ENCODE measurements at regions not wholly inside any gene's neighbourhood (a gene's known extent, or its start where the extent isn't known, plus 50 kb on each side); places are given as distances from the start of the nearest gene placed in this dataset.
"Not testable (repeated sequence)": the region's sequence is repeated elsewhere in the genome, so short reads cannot be mapped to it uniquely, and the experiment has no call there.

DNA sequence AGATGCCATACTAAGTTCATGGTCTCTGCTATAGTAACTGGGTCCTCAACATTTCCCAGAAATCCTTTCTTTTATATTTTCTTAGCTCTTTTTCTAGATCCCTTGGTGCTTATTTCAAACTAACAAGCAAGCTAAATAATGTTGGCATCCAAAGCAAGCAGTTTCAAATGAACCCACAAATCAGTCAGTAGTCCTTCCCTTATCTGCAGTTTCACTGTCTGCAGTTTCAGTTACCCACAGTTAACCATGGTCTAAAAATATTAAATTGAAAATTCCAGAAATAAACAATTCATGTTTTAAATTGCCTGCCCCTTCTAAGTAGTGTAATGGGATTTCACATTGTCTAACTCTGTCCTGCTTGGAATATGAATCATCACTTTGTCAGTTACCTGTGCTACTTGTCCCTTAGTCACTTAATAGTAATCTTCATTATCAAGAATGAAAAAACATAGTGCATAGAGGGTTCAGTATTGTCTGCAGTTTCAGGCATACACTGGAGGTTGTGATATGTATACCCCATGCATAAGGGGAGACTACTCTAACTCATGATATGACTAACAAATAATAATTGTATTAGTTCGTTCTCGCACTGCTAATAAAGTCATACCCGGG lies 633.7 kb downstream of the MECOM start:
- no peak for DNase-seq (ENCODE audit: low read depth)

DNA sequence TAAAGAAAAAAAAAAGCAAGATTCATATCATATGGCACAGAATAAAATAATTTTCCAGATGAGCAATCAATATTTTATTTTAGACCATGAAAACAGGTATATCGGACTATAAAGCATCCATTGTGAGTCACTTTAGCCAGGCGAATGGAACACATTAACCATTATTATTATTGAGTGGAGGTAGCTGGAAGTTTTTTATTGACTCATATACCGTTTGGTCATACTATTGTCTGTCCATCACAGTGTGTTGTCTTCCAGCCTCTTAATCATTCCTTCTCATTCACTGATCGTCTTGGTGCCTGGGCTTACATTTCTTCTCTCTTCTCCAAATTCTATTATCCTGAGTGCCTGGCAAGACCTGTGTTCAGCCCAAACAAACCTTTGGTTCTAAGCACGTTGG lies 634.8 kb downstream of the MECOM start:
- no peak for DNase-seq (ENCODE audit: low read depth)

DNA sequence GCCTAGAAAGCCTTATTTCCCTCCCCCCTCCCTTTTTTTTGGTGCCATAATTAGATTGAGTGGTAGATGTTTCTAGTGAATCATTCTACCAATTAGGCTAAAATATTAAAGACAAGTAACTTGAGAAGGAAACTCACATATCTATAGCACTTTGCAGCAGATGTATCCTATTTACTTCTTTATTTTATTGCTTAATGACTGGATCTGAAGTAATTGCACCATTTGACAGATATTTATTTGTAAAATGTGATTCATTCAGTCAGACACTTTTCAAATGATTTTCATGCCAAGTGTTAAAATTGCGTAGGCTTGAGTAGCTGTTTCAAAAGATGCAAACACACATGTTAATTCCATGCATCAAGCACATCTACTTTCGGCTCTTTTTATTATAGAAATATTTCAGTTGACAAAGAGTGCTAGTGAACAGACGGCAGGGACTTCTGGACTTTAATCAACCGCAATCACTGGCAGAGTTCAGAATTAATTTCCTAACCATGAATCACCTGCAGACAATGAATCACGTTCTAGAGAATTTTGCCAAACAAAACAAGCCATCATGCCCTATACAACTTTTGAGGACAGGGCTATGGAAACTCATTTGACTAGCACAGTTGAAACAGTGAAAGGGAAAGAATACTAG lies 636.8 kb downstream of the MECOM start:
- no peak for DNase-seq (ENCODE audit: low read depth)

DNA sequence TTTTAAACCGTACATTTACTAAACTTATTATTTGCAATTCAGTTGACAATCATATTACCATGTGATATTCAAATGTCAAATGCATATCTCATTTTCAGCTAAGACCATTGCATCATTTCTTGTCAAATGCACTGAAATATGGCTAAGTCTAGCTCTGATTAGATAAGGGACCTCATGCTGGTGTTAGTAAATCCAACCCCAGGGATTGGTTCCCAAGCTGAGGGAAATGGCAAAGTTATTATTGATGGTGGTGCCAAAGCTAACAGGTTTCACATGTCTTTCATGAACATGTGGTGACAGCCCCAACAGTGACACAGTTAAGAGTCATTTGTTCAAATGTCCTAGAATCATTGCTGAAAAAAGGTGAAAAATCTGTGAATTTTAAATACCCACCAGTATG lies 641.1 kb downstream of the MECOM start:
- no peak for DNase-seq (ENCODE audit: low read depth)

DNA sequence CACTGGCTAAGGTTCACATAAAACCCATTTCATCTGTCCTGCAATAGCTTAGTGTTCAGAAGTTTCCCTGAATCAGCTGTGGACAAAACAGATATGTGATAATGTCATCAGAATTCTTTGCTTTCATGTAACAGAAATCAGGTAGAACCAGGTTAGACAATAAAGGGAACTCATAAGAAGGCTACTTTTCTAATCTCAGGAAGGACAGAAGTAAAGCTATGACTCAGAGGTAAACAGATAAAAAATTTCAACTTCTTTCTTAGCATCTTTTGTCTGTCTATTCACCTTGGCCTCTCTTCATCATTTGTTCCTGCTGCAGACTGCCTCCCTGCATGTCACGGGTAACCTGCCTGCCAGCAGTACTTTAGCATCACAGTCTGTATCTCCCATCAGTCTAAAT lies 643.1 kb downstream of the MECOM start:
- no peak for DNase-seq (ENCODE audit: low read depth)

DNA sequence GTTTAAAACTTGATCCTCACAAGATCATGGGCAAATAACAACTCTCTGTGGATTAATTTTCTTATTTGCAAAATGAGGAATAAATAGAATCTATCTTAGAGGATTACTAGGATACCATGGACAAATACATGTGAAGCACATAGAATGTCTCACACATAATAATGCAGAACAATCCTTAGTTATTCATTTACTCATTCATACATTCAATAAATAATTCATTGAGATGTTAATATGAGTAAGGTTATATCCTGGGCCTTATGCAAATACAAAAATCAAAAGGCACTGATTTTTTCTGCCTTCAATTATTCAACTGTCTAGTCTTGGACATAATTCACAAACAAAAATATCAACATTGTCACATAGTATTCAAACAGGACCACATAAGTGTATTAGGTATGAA lies 654.1 kb downstream of the MECOM start:
- DNase-seq (ENCODE audit: low read depth), result no peak

DNA sequence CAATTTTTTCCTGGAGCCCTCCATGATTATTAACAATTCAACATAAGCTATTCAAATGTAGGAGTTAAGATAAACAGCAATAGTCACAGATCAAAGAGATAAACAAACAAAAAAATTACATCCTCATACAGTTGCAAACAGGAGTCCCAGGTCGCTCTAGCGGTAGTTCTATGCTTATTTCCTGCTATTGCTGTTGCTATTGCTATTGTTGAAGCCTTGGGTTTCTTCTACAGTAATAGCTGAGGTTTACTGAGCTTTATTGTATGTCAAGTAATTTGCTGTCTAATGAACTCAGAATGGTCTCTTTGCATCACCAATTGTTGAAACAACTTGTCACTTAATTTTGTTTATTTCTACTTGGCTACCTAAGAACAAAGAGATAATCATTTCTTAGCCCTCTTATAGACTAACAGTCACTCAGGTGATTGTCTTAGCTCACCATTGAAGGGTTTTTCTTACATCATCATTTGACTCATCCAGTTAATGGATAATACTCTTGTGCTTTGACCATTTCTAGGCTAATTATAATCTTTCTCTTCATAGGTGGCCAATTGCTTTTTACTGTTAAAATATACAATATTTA lies 654.6 kb downstream of the MECOM start:
- DNase-seq (ENCODE audit: low read depth), result no peak

DNA sequence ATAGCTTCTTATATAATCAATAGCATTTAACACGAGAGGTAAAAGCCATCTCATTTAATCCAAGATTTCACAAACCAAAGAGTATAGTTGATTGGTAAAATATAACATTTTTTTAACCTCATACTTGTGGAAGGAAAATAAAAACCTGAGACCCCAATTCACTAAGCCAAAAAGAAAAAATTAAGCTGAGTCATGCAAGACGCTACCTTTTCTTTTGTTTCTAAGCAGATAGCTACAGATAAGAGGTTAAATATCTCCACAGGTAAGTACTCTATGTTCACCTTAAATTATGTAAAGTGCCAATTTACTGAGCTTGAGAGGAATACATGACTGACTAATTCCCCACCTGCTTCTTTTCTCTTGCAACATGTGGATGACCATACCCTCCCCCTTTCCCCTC lies 656.4 kb downstream of the MECOM start:
- no peak for DNase-seq (ENCODE audit: low read depth)

DNA sequence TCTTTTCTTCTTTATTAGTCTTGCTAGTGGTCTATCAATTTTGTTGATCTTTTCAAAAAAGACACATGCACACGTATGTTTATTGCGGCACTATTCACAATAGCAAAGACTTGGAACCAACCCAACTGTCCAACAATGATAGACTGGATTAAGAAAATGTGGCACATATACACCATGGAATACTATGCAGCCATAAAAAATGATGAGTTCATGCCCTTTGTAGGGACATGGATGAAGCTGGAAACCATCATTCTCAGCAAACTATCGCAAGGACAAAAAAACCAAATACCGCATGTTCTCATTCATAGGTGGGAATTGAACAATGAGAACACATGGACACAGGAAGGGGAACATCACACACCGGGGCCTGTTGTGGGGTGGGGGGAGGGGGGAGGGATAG lies 657.1 kb downstream of the MECOM start:
- not testable (repeated sequence) for DNase-seq (ENCODE audit: low read depth)

DNA sequence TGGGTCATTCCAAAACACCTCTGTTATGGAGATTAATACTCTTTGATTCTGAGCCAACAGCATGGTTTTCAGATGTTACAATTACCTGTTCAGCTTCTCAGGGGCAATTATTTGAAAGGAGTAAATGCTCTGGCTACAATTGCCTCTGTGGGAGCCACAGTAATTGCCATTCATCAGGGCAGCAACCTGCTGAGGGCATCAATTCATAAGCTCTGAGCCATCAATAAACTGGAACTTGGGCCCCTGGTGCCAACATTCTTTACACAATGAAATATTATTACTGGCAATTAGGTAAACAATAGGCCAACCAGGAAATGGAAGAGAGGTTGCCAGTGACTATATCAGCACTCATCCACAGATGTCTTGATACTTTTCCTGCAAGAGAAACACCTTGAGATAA lies 660.8 kb downstream of the MECOM start:
- DNase-seq (ENCODE audit: low read depth), result no peak

DNA sequence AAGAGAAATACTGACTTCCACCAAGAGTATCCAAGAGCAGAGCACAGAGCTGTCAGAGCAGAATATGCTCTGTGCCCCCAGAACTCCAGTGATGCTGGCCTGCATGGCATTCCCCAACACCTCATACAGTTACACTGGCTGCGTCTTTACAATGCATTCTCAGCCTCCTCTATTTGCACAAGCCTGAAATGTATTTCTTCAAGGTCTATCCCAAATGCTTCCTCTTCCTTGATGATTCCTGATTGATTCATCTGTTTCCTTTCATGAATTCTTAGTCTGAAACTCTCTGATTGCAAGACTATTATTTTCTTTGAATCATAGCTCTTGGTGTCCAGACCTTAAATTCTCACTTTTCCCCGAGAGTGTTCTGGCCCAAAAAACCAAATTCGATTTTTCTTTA lies 664.7 kb downstream of the MECOM start:
- no peak for DNase-seq (ENCODE audit: low read depth)

DNA sequence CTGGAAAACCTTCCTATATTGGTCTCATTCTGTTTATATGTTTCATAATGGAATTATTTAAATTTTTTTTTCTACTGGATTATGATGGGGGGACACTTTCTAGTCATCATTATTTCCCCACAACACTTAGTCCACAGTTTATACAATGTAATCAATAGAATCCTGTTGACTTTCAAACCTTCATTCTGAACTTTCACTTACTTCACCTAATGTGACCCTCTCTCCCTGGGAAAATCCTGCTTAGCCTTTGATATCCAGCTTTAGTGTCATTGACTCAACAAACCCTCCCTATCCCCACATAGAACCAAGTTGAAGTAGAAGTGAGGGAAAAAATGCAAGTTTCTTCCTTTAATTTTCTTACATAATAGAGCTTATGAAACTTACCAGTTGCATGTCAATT lies 666.0 kb downstream of the MECOM start:
- no peak for DNase-seq (ENCODE audit: low read depth)

DNA sequence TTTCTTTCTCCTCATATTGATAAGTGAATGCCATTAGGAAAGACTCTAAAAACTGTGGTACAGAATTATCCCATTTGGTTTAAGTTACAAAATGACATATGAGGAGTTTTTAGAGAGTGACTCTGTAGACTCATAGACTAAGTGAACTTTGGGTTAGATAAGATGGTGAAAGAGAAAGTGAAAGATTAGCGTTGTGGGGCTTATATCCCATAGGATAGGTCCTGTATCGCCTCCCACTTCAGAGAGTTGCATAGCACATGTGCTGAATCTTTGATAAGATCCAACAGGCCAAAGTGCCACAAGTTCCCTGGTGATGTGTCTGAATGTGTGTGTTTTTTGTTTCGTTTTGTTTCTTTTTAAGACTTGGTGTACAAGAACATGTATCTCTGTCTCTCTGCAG lies 666.9 kb downstream of the MECOM start:
- DNase-seq (ENCODE audit: low read depth), result no peak

DNA sequence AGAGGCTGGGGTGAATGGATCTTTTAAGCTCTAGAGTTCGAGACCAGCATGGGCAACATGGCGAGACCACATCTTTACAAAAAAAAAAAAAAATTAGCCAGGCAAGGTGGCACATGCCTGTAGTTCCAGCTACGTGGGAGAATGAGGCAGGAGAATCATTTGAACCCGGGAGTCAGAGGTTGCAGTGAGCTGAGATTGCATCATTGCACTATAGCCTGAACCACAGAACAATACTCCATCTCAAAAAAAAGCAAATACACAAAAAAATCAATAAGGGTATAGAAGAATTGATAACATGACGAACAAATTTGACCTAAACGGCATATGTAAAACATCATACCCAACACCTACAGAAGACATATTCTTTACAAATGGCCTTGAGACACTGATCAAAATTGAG lies 668.4 kb downstream of the MECOM start:
- DNase-seq (ENCODE audit: low read depth), result no peak

DNA sequence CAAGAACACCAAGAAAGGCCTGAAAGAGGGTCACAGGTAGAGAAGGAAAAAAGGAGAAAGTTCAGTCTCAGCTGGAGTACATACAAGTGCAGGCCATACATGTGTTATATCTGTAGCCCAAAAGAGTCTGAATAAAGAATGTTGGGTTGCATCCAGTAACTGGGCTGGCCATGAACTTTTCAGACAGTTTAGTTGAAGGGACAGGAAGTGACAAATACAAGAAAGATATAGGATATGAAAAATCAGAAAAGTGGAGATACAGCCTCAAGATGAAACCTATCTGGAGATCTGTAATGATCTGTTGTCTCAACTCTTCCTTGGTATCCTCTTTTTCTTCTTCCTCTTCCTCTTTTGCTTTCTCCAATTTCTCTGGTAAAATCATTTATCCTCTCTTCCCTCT lies 671.7 kb downstream of the MECOM start:
- no peak for DNase-seq (ENCODE audit: low read depth)

DNA sequence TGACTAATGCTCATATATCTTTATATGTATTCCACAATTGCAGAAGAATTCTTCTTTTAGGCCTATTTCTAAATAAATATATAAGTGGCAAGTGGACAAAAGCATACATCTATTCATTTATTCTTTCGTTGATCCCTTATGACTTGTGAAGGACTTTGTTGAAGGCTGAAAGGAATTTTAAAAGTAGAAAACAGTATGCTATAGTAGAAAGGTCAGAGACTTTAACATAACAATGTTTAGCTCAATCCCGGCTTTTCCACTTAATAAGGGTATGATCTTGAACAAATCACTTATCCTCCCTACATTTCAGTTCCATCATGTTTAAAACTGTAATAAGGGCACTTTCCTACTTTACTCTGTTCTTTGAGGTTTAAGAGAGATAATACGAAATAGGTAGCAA lies 672.9 kb downstream of the MECOM start:
- no peak for DNase-seq (ENCODE audit: low read depth)

DNA sequence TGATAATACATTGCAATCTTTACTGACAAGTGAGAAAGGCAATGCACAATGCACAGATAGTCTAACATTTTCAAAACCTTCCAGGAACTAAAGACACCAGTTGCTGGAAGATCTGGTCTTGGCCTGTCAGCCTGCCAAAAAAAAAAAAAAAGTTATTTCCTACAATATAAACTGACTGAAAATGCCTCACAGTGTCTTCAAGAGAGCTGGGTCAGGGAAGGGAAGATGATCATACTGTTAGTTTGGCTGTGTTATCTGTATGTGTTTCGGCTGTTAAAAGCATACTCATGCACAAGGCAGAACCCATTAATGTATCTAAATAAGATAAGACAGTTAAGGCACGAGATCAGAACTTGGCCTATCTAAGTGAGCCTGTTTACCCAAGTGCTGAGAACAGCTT lies 673.4 kb downstream of the MECOM start:
- no peak for DNase-seq (ENCODE audit: low read depth)

DNA sequence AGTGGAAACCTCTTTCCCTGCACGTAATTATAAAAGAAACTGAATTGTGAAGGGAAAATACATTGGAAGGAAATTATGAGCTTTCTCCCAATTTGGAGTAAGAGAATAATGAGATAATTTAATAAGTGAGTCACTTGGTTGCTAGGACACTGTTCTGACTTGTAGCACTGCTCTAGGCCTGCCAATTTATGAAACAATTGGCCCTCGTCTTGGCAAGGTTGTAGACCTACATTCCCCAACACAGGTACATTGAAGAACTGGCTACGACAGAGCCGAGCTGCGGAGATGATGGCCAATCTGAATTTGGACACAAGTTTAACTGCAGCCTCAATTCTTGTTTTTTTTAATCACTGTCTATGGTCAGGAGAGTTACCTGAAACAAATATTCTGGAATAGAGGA lies 674.1 kb downstream of the MECOM start:
- DNase-seq (ENCODE audit: low read depth), result no peak

DNA sequence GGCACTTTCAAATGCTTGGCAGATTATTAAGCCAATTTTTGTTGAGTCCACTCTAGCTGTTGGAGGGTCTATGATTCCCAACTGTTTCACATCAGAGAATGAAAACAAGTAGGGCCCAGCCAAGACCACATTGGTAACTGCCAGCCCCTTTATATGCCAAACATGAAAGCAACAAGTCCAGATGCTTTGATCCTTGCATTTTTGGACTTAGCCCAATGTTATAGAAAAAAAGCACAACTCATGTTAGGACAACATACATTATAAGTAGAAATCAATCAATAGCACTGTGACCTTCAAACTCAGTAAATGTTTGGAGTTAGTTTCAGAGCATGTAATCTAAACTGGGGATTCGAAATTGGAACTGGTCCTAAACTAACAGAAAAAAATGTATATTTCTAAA lies 674.7 kb downstream of the MECOM start:
- DNase-seq (ENCODE audit: low read depth), result no peak

DNA sequence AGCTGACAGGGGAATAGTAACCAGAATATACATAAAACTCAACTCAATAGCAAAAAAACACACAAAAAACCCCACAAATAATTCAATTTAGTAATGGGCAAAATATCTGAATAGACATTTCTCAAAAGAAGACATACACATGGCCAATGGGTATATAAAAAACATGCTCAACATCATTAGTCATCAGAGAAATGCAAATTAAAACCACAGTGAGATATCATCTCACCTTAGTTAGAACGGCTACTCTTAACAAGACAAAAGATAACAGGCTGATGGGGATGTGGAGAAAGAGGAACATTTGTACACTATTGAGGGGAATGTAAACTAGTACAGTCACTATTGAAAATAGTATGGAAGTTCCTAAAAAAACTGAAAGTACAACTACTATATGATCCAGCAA lies 678.6 kb downstream of the MECOM start:
- DNase-seq (ENCODE audit: low read depth), result no peak

DNA sequence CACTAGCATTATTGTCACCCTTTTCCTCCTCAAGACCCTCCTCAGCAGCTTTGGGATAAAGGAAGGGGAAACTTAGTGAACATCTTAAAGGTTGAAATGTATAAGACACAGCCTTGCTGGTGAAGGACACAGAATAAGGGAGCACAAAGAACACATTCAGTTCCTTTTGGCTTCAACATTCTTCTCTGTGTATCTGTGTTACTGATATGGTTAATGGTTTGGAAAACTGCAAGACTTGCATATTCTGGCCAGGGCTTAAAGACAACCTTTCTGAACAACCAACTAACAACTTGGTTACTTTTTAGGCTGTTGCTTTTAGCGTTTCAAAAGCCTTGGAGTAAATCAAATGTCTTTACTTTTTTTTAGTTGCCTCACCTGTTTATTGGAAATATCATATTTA lies 680.5 kb downstream of the MECOM start:
- no peak for DNase-seq (ENCODE audit: low read depth)

DNA sequence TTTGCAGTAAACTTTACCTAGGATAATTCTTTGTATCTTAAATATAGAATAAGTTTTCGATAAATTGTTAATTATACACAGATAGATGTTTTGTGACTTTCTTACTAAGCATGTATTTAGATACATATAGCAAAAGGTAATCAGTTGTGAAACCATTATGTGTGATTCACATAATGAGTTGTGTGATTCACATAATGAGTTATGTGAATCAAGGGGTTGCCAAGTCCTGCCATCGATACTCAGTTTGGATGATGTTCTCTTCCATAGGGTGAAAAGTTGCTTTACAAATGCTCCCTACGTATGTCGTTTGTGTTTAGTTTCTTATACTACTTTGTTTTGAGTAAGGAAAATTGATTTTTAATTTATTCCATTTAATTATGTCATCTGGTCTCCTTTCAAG lies 682.1 kb downstream of the MECOM start:
- no peak for DNase-seq (ENCODE audit: low read depth)

DNA sequence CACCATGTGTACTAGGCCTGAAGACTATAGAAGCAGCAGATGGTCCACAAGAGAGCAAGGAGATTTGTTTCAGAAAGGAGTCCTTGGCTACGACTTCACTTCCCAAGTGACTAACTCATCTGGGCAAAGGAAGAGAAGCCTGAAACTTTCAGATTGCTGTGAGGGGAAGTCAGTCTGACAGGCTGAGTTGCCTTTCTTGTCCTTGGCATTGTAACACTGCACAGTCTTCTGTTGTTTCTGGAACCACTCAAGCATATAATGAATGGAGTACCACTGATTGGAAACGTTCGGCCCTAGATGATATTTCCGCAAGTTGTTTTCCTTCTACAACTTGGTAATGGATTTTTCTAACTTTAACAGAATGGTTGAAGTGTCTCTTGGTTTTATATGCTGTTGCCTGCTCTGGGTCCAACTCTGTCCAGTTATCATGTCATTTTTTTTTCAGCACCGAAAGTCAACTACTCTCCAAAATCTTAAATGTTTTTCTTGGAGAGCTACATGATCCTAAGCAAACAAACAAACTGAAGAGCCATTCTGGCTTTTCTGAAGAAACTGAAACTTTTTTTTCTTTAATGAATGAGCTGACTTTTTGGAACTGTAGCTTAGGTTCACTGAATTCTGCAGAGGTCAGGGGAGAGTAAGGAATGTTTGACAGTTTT lies 685.7 kb downstream of the MECOM start:
- DNase-seq (ENCODE audit: low read depth), result no peak

DNA sequence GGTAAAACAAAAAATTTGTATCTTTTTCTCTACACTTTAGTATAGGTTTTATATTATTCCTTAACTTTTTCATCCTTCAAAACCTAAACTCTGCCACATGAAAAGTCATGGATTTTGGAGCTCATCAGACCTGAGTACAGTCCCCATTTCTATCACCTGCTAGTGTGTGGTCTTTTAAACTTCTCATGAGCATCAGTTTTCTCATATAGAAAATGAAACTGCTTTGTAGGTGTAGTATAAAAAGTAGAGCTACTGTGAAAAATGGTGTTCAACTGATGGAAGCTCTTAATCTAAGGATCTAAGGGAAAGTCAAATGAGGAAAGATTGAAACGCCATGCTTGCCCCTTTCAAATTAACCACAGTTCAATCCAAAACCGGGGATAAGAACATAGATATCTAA lies 686.5 kb downstream of the MECOM start:
- no peak for DNase-seq (ENCODE audit: low read depth)
